ENCODE measurements at regions not wholly inside any gene's neighbourhood (a gene's known extent, or its start where the extent isn't known, plus 50 kb on each side); places are given as distances from the start of the nearest gene placed in this dataset.

DNA sequence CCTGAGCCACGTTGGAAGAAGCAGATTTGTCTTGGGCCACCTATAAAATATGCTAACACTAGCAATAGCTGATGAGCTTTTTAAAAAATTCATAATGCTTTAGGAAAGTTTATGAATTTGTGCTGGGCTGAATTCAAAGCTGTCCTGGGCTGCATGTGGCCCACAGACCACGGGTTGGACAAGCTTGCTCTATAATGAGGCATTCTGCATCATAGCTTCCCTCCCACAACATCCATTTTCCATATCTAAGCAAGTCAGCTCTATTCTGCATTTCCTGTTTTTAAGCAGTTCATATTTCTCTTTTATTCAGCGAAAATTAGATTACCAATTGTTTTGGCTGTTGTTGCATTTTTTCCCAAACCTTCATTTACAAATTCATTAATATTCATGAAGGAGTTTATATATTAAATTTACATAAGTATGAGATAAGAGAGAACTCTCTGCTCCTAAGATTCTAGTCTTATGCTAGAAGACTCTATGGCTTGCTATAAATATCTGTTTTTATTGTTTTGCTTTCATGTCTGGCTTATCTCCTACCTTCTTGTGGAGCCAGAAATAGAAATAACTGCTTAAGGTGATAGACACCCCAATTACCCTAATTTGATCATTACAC is 114.5 kb upstream of the HNRNPA3 start:
- DNase-seq = no peak

DNA sequence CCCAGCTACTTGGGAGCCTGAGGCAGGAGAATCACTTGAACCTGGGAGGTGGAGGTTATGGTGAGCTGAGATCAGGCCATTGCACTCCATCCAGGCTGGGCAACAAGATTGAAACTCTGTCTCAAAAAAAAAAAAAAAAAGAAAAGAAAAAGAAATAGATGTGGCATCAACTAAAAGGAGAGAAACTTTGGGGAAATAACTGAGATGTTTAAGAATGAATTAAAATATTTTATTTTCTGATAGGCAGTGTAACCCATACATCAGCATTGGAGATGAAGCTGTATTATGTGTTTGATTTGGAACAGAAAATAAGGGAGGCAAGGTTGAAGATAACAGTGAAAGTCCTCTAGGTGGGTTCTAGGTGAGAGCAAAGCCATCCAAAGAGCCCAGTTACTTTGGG is 110.7 kb upstream of the HNRNPA3 start:
- DNase-seq = no peak

DNA sequence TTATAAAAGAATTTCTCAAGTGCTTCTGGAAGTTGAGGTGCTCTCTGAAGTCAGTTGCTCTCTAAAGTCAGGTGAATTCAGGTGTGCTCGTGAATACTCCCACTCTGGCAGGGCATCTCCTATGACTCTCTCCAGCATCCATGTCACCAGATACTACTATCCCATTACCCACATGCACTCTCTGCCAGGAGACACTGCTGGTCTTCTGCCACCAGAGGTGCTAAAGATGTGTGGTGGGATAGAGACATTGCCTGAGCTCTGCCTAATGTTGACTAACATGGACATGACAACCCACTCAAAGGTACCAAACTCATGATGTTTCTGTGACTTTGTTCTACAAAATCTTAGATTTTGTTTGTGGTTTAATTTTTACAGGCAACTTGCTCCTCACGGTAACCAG is 106.4 kb upstream of the HNRNPA3 start:
- no peak for DNase-seq

DNA sequence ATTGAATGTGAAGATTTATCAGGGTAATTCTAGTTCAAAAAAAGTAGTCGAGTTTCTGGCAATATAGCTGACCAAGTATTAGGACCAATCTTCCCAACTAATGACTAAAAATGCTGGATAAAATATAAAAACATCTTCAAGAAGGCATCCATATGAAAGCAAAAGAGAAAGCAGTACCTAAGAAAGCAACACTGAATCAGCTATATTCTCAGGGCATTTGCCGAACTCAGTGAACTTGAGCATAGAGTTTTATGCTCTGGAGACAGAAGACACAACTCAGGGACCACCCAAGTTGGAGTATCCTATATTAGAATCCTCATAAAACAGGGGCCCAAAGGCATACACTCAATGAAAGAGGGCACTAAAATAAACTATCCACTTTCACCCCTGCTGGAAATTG is 103.7 kb upstream of the HNRNPA3 start:
- DNase-seq = no peak

DNA sequence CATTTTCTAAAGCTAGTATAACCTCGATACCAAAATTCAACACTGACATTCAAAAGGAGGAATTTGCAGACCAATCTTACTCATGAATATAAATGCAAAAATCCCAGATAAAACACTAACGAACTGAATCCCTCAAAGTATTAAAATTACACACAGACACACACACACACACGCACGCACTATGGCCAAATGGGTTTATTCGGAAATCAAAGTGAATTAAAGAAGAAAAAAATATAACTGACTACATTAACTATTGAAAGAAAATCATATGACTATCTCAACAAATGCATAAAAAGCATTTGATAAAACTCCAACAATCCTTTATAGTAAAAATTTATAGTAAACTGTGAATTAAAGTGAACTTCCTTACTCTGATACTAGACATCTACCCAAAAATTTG is 97.9 kb upstream of the HNRNPA3 start:
- no peak for DNase-seq

DNA sequence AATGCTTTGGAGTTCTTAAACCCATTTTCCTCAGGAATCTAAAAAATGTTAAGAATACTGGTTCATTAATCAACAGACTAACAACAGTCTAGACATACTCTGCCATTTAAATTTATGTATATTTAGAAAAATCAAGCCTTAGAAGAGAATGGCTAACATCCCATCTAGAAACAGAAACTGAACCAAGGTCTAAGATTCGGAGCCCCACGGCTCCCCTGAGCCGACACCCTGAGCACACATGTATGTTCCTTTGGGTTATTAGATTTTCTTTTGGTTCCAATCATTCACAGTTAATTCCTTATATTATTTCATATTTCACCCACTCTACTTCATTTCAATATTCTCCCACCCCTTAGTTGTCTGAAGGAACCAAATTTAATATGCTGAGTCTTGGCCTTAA is 94.8 kb upstream of the HNRNPA3 start:
- DNase-seq = no peak

DNA sequence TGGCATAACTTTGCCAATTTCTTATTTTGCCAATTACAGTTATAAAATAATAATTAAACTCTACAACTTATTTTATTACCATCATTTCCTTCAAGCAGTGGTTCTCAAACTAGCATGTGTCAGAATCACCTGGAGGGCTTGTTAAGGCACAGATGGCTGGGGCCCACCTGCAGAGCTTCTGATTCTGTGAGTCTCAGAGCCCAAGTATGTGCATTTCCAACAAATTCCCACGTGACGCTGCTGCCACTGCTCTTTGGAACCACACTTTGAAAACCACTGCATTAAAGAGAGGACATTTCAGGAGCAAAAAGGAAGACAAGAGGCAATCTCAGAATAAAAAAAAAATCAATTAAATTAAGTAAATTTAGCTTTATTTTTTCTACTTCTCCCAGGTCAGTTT is 94.0 kb upstream of the HNRNPA3 start:
- DNase-seq = no peak

DNA sequence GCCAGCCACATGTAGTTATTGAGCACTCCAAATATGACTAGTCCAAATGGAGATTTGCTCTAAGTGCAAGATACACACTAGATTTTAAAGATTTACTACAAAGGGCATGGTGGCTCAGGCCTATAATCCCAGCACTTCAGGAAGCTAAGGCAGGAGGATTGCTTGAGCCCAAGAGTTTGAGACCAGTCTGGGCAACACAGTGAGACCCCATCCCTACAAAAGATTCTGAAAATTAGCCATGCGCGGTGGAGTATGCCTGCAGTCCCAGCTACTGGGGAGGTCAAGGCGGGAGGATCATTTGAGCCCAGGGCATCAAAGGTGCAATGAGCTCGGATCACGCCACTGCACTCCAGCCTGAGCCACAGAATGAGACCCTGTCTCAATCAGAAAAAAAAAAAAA is 93.5 kb upstream of the HNRNPA3 start:
- no peak for DNase-seq

DNA sequence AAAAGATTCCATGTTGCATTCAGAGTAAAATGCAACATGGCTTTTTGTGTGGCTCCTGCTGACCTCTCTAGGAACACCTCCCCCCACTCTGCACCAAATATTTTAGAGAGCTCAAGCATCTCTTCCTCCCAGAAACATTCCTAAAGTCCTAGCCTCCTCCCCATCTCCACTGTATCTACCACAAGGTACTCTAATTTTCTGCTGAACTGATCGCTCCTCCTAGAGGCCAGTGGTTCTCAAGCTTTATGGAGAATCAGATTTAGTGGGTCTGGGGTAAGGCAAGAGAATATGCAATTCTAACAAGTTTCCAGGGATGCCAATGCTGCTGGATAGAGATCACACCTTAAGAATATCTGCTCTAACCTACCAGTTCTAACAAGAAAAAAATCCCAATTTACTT is 89.5 kb upstream of the HNRNPA3 start:
- no peak for DNase-seq

DNA sequence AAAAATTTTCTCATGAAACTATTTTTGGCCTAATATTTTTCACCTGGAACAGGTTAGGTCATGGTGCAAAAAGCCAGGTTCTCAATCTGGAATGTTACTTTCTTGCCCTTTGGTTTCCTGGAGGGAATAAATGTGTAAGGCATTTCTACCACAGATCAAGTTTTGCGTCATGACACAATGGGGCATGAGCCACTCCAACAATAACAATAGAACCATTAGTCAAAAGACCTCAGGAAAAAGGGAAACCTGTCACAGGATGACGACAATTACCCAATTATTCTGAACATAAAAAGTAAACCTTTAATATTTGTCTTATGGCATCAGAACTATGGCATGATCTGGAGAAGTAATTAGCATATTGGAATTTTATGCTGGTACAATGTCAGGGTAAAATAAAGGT is 88.2 kb upstream of the HNRNPA3 start:
- no peak for DNase-seq

DNA sequence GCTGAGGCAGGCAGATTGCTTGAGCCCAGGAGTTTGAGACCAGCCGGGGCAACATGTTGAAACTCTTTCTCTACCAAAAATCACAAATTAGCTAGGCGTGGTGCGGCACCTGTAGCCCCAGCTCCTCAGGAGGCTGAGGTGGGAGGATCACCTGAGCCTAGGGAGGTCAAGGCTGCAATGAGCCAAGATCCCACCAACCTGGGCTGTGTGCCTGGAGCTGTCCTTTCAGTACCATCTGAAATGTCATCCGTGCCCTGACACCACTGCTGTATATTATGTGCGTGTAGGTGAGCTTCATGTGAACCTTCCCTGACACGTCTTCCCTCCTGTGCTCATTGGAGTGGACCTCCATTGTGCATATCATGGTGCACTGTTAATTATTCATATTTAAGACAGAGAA is 84.8 kb upstream of the HNRNPA3 start:
- DNase-seq = no peak

DNA sequence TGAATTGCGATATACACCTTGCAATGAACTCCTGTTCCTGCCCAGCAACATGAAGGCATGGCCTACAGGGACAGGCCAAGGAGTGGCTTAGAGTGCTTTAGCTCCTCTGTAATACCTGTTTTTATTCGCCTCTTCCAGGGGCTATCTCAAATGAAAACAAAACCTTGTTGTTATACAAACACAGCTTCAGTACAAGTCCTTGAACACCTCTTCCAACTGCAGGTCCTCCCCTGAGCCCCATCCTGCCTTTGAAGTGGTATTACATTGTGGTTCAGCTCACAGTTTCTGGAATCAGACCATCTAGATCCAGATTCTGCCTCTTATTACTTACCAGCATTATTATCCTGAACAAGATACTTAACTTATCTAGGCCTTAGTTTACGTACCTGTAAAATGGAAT is 83.0 kb upstream of the HNRNPA3 start:
- no peak for DNase-seq

DNA sequence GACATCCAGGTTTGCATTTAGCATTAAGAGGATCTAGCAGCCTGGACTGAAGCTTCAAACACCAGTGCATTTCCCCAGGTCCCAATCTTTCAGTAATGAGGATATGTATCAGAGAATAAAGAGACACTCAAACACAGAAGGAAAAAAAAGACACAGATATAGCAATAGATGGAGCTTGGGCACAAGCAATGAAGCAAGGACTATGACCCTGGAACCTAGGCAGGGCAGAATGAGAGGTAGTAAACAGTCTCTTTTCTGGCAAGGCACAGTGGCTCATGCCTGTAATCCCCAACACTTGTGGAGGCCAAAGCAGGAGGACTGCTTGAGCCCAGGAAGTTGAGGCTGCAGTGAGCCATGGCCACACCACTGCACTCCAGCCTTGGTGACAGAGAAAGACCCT is 80.7 kb upstream of the HNRNPA3 start:
- DNase-seq = no peak

DNA sequence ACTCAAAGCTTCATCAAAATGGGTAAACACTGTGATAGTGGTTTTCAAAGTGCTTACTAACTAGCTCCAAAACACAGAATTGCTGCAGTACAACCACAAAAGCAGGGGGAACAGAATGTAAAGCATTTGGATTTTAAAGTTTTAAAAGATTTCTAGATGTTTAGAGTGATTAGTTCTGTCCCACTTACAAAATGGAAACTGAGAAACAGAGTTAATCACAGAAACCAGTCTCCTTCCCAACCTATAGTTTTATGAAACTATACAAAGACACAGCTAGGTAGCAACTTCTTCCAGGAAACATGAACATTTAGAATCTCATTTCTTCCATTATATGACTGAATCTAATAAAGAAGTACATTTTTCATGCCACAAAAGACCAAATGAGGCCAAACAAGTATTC is 73.8 kb upstream of the HNRNPA3 start:
- DNase-seq = no peak

DNA sequence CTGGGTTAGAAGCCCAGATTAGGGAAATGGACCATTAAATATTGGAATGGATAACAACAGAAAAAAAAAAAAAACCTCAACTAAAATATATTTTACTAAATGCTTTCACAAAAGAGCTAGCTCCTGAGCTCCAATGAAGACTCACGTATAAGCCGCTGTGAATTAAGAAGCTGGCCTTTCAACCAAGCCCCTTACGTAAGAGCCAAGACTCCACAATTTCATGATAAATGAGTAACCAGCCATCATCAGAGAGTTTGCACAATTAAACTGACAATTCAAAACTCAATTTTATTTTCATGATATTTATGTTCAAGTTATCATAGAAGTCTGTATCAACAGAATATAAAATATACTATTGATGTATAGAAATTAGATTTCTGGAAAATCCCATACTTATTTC is 70.7 kb upstream of the HNRNPA3 start:
- no peak for DNase-seq

DNA sequence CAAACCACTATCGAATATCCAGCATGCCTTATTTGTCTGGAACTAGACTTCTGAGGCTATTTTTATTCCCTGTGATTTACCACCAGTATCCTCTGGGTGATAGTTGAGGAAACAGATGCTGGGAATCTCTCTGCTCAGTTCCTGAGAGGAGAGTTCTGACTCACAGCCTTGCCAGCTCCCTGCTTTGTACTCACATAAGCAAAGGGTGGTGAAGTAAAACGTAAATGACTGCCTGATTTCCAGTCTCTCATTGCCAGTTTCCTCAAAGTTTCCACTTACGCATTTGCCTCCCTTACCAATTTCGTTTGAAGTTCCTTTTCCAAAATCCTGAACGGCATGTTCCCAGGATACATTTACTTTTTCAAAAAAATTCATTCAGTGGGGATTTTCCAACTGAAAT is 69.2 kb upstream of the HNRNPA3 start:
- peak; percentile 70 for DNase-seq

DNA sequence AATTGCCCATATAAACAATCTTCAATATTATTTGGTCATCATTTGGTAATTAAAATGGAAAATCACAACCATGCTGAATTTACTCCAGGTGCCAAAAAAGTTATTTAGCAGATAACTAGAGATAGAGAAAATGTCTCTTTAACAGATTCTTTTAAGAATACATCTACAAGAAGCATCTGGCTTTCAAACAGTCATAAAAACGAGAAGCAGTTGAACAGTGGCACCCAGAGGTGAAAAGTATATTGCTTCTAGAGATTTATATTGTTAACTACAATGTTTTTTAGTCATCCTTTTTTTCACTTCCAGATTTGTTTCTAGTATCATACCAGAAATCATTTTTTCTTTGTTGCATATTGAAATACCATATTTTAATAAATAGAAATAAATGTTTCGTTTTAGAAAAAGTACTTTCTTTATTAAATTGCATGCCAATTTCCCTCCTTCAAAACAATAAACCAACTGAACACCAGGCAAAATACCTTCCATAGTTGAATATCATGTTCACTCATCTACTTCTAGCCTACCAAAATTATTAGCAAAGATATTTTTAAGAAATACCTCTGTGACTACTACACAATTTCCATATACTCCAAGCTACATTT is 65.4 kb upstream of the HNRNPA3 start:
- peak; percentile 36 for DNase-seq

DNA sequence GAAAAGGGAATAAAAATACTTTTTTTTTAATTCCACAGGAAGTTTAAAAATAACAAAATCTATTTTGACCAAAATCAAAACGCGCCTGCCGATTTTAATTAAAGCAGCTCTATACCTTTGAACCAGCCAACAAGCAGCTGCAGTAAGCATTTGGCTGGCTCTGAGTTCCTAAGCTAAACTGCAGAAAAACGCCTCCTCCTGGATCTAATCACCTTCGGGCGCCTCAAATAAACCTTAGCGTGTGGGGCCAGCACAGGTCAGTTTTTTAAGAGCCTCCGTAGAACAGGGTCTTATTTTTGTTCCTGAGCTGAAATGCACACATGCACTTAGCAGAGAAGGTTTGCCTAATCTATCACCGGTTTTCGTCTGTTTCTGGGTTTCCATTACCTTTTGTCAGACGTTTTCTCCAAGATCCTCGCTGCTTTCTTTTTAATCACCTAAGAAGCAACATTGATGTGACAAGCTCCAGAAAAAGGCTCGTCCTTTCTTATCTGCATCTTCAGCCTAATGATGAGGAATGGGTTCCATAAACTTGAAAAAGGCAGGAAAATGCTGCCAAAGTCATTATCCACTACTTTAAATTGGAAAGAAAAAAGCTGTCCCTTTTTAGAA is 64.7 kb upstream of the HNRNPA3 start:
- DNase-seq = no peak

DNA sequence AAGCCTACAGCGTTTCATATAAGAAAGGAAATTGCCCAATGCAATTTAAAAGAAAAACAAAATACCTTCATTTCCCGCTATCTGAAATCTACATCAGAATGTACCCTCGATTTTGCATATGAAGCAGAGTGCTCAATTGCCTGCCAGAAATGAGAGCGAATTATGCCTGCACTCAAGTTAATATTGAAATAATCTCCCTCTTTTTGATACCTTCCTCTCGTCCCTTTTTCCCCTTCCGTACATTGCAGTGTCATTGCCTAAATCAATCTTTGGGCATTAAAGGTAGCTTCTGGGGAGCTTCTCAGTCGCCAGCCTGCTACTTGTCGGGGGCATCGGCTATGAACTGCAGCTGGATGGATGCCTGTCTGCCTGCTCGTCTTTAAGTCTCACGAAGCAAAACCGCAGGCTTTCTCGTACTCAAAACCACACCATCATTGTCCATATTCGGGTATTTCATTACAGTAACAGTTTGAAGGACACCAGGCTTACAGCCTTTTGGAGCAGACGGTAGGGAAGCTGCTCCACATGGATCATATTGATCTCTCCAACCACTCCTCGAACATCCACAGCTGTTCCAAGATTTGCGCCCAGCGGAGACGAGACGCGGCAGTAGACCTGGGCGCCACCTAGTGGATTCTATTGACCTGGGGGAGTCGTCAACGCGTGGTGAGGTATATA is 64.0 kb upstream of the HNRNPA3 start:
- peak; percentile 68 for DNase-seq

DNA sequence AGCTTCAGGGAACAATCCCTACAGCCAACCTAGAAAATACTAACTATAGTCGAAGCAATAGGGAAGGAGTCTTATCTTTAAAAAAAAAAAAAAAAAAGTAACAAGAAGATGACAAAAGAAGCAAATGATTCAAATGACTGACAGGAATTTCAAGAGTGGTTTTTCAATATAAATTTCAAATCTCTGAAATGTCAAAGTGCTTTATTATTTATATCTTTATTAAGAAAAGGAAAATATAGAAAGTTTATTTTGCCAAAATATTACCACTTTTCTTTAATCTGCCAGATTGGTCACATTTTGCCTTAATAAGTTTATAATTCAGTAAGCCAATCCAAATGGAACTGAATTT is 63.5 kb upstream of the HNRNPA3 start:
- DNase-seq = no peak

DNA sequence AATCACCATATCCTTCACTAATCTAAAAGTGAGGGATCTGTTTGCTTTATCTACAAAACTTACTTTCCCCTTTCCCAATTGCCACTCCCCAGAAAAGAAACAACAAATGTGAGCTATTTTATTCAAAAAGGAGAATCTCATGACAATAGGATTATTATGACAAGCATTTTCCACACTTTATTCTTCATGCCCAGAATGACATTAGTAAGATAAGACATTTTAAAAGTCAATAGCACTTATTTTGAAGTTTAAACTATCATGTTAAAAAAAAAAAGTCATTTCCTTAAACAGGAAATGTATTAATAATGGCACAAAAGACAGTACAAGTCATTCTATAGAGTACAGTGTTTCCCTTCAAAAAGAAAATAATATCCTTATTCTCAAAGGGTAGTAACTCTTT is 58.8 kb upstream of the HNRNPA3 start:
- no peak for DNase-seq

DNA sequence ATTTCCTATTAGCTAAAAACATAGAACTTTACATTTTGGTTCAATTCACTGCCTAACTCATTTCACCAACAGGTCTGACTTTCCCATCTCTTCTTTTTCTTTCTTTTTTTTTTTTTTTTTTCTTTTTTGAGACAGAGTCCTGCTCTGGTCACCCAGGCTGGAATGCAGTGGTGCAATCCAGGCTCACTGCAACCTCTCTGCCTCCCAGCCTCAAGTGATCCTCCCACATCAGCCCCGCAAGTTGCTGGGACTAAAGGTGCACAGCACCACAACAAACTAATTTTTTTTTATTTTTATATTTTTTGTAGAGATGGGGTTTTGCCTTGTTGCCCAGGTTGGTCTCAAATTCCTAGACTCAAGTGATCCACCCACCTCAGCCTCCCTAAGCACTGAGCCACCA is 57.8 kb upstream of the HNRNPA3 start:
- no peak for DNase-seq

DNA sequence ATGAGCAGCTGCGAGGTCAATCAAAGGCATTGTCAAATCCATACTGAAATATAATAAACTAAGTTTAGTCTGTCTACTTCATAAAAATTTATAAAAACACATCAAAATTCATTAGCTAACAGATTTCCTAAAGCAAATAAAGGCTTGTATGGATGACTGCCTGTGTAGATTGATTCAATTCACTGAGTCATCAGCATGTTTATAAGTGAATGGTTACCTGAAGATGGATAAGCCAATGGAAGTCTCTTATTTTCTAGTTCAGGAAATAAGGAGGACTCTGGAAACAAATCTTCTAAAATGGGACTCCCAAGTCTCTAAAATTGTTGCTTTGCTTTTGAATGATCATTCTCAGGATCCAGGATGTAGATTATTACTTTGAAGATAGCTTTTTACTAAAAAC is 57.0 kb upstream of the HNRNPA3 start:
- DNase-seq = no peak

DNA sequence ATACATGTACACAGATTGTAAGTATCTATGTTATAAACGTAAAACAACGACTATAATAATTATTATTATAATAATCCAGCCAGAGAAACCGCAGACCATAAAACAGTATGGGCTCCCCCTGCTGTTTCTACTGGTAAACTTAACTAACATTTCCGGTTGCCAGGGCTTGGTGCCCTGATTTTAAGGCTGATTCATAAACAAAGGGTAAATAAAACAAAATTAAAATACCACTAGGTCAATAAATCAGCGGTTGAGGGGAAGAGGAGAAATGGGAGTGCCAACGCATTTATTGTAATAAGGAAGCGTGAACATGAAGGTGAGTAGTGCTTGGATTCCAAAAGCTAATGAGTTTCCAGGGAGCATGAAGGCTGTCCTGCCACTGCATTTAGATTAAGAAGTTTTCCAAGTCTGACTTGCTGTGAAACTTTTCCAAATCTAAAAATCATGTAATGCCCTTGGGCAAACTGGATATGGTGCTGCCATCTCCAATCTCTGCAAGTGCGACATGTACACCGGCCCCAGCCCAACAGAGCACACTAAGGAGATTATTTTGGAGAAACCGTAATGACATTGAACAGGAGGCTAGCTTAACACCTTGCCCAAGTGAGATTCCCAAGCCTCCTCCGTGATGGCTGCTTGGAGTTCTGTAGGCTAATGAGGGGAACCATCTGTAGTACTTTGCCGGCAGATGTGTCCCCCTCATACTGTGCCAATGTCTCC is 50.7 kb upstream of the HNRNPA3 start:
- DNase-seq = no peak
